GM21737 (cell line): ENCODE measurements at regions not wholly inside any gene's neighbourhood (a gene's known extent, or its start where the extent isn't known, plus 50 kb on each side); places are given as distances from the start of the nearest gene placed in this dataset.

Source experiments
- ATAC-seq: cut with Tn5 transposase; IDR thresholded peaks from one replicate; pipeline ENCODE4 v1.9.1; 2021; ENCODE audit warnings: mild to moderate bottlenecking, moderate library complexity; ENCODE audit not compliant: unreplicated experiment

- ATAC-seq: no peak
Measured at GRCh38 chr15:96243701-96244100, 86.8 kb upstream of the NR2F2 start.

GRCh38 chr15:96245252-96245651, 85.2 kb upstream of the NR2F2 start:
- ATAC-seq: no peak

- no peak for ATAC-seq
Measured at GRCh38 chr15:96246057-96246456, 84.4 kb upstream of the NR2F2 start.

GRCh38 chr15:96247621-96248305, 82.7 kb upstream of the NR2F2 start:
- ATAC-seq: no peak

- ATAC-seq: no peak
Measured at GRCh38 chr15:96252148-96252547, 78.4 kb upstream of the NR2F2 start.

- ATAC-seq: no peak
Measured at GRCh38 chr15:96253006-96253747, 77.3 kb upstream of the NR2F2 start.

- no peak for ATAC-seq
Measured at GRCh38 chr15:96254173-96254572, 76.3 kb upstream of the NR2F2 start.

- no peak for ATAC-seq
Measured at GRCh38 chr15:96255599-96255998, 74.9 kb upstream of the NR2F2 start.

- peak; percentile 89 for ATAC-seq
Measured at GRCh38 chr15:96261575-96262034, 68.9 kb upstream of the NR2F2 start.

GRCh38 chr15:96262097-96262496, 68.4 kb upstream of the NR2F2 start:
- no peak for ATAC-seq

- no peak for ATAC-seq
Measured at GRCh38 chr15:96262549-96263489, 67.7 kb upstream of the NR2F2 start.

GRCh38 chr15:96264351-96264798, 66.1 kb upstream of the NR2F2 start:
- ATAC-seq: no peak

- no peak for ATAC-seq
Measured at GRCh38 chr15:96264801-96265515, 65.5 kb upstream of the NR2F2 start.

GRCh38 chr15:96266456-96266855, 64.0 kb upstream of the NR2F2 start:
- no peak for ATAC-seq

- no peak for ATAC-seq
Measured at GRCh38 chr15:96267463-96267862, 63.0 kb upstream of the NR2F2 start.

GRCh38 chr15:96268442-96269204, 61.9 kb upstream of the NR2F2 start:
- no peak for ATAC-seq

GRCh38 chr15:96270581-96271172, 59.8 kb upstream of the NR2F2 start:
- ATAC-seq: no peak

- no peak for ATAC-seq
Measured at GRCh38 chr15:96272427-96272826, 58.1 kb upstream of the NR2F2 start.

GRCh38 chr15:96273317-96274086, 57.0 kb upstream of the NR2F2 start:
- ATAC-seq: no peak
